ENCODE measurements at regions not wholly inside any gene's neighbourhood (a gene's known extent, or its start where the extent isn't known, plus 50 kb on each side); places are given as distances from the start of the nearest gene placed in this dataset.
A peak's percentile ranks its signal among the peaks of the same experiment; 100 is the strongest.

- no peak for DNase-seq
These were observed 1573.6 kb downstream of the TECRL start for GRCh38 chr4:62835631-62836030.

GRCh38 chr4:62822306-62822705 lies 1586.9 kb downstream of the TECRL start:
- no peak for DNase-seq

- no peak for DNase-seq
These were observed 1592.7 kb downstream of the TECRL start for GRCh38 chr4:62816566-62816965.

GRCh38 chr4:62814510-62815047 lies 1594.7 kb downstream of the TECRL start:
- DNase-seq: no peak

GRCh38 chr4:62806816-62807215 lies 1602.4 kb downstream of the TECRL start:
- DNase-seq: no peak

GRCh38 chr4:62804075-62804474 lies 1603.9 kb downstream of the ADGRL3 start:
- no peak for DNase-seq

- DNase-seq: no peak
These were observed 1597.1 kb downstream of the ADGRL3 start for GRCh38 chr4:62797221-62797620.

GRCh38 chr4:62791386-62791785 lies 1591.3 kb downstream of the ADGRL3 start:
- no peak for DNase-seq

- no peak for DNase-seq
These were observed 1571.9 kb downstream of the ADGRL3 start for GRCh38 chr4:62771983-62772557.

- no peak for DNase-seq
These were observed 1540.2 kb downstream of the ADGRL3 start for GRCh38 chr4:62740296-62740695.

GRCh38 chr4:62717154-62717553 lies 1517.0 kb downstream of the ADGRL3 start:
- no peak for DNase-seq

GRCh38 chr4:62711575-62711974 lies 1511.4 kb downstream of the ADGRL3 start:
- no peak for DNase-seq

- DNase-seq: no peak
These were observed 1509.6 kb downstream of the ADGRL3 start for GRCh38 chr4:62709618-62710252.

GRCh38 chr4:62706423-62706822 lies 1506.3 kb downstream of the ADGRL3 start:
- DNase-seq: no peak

- DNase-seq: no peak
These were observed 1483.9 kb downstream of the ADGRL3 start for GRCh38 chr4:62683799-62684566.

GRCh38 chr4:62676962-62677361 lies 1476.8 kb downstream of the ADGRL3 start:
- DNase-seq: no peak

- DNase-seq: peak; percentile 30
These were observed 1470.4 kb downstream of the ADGRL3 start for GRCh38 chr4:62670514-62670913.

- no peak for DNase-seq
These were observed 1461.7 kb downstream of the ADGRL3 start for GRCh38 chr4:62661821-62662220.

- no peak for DNase-seq
These were observed 1455.9 kb downstream of the ADGRL3 start for GRCh38 chr4:62656006-62656405.

GRCh38 chr4:62644372-62644771 lies 1444.2 kb downstream of the ADGRL3 start:
- DNase-seq: peak; percentile 15

GRCh38 chr4:62640296-62640695 lies 1440.2 kb downstream of the ADGRL3 start:
- DNase-seq: no peak

GRCh38 chr4:62627671-62628070 lies 1427.5 kb downstream of the ADGRL3 start:
- DNase-seq: no peak

GRCh38 chr4:62627141-62627540 lies 1427.0 kb downstream of the ADGRL3 start:
- no peak for DNase-seq

GRCh38 chr4:62622089-62622488 lies 1422.0 kb downstream of the ADGRL3 start:
- DNase-seq: no peak
